DOHH2 (cell line): ENCODE measurements at regions not wholly inside any gene's neighbourhood (a gene's known extent, or its start where the extent isn't known, plus 50 kb on each side); places are given as distances from the start of the nearest gene placed in this dataset.
"Not testable (repeated sequence)": the region's sequence is repeated elsewhere in the genome, so short reads cannot be mapped to it uniquely, and the experiment has no call there.

Experiments
- H3F3A ChIP-seq: fragments of 200-600 bp; sonication (generic), shearing (Covaris generic); 2 replicates; pipeline ENCODE4 v1.6.0; 2016; ENCODE audit warnings: antibody characterized with exemption, mild to moderate bottlenecking; ENCODE audit not compliant: control insufficient read depth, insufficient read depth
- H3K27ac ChIP-seq: fragments of 200-600 bp; sonication (generic); 2 replicates; pipeline ENCODE4 v1.5.1; 2014; ENCODE audit warnings: low read depth, mild to moderate bottlenecking, low read length, moderate library complexity
- H3K27me3 ChIP-seq: fragments of 200-600 bp; sonication (generic); 2 replicates; pipeline ENCODE4 v1.6.1; 2014; ENCODE audit warnings: mild to moderate bottlenecking, low read length, mixed read lengths; ENCODE audit not compliant: control insufficient read depth
- H3K36me3 ChIP-seq: fragments of 200-600 bp; sonication (generic); 2 replicates; pipeline ENCODE4 v1.6.1; 2014; ENCODE audit warnings: mild to moderate bottlenecking, low read length, moderate library complexity, mixed read lengths; ENCODE audit not compliant: control insufficient read depth
- H3K4me1 ChIP-seq: fragments of 200-600 bp; sonication (generic); 2 replicates; pipeline ENCODE4 v1.6.1; 2014; ENCODE audit warnings: mild to moderate bottlenecking, low read length, mixed read lengths; ENCODE audit not compliant: control insufficient read depth
- H3K4me2 ChIP-seq: fragments of 200-600 bp; sonication (generic); 2 replicates; pipeline ENCODE4 v1.6.0; 2014; ENCODE audit warnings: mild to moderate bottlenecking, low read length, moderate library complexity
- H3K4me3 ChIP-seq: fragments of 200-600 bp; sonication (generic); 2 replicates; pipeline ENCODE4 v1.5.1; 2014; ENCODE audit warnings: mild to moderate bottlenecking, low read length, mixed read lengths
- H3K79me2 ChIP-seq: fragments of 200-600 bp; sonication (generic); 2 replicates; pipeline ENCODE4 v1.6.1; 2014; ENCODE audit warnings: mild to moderate bottlenecking, low read length, mixed read lengths; ENCODE audit not compliant: control insufficient read depth
- H3K9me2 ChIP-seq: fragments of 200-600 bp; sonication (generic); replicated peaks from 2 replicates; pipeline ENCODE4 v1.6.1; 2014; ENCODE audit warnings: mild to moderate bottlenecking, low read length, mixed read lengths; ENCODE audit not compliant: control insufficient read depth
- H3K9me3 ChIP-seq: fragments of 200-600 bp; sonication (generic); 2 replicates; pipeline ENCODE4 v1.6.1; 2014; ENCODE audit warnings: antibody characterized with exemption, low read length, mixed read lengths; ENCODE audit not compliant: control insufficient read depth, insufficient read depth
- H4K20me1 ChIP-seq: fragments of 200-600 bp; sonication (generic); 2 replicates; pipeline ENCODE4 v1.6.0; 2014; ENCODE audit warnings: low read depth, mild to moderate bottlenecking, antibody characterized with exemption, low read length, moderate library complexity; ENCODE audit not compliant: control insufficient read depth, insufficient read depth
- CTCF ChIP-seq: fragments of 200-600 bp; sonication (generic); IDR thresholded peaks from one replicate; pipeline ENCODE4 v1.5.1; 2014; ENCODE audit warnings: antibody characterized with exemption, mild to moderate bottlenecking, low read depth, low read length; ENCODE audit not compliant: poor library complexity, severe bottlenecking
- EZH2phosphoT487 ChIP-seq: fragments of 200-600 bp; sonication (generic); IDR thresholded peaks from 2 replicates; pipeline ENCODE4 v1.6.1; 2017; ENCODE audit warnings: borderline replicate concordance, mild to moderate bottlenecking, antibody characterized with exemption, low read length, moderate library complexity, mixed read lengths

GRCh38 chr4:114257501-114257900 lies 278.1 kb upstream of the ARSJ start:
- Histone ChIP-seq H3K36me3 (no peaks in the 10 kb centered on the region), H3K9me3 (no peaks in the 10 kb centered on the region), H4K20me1 (no peaks in the 10 kb centered on the region), H3F3A (no peaks in the 10 kb centered on the region), H3K79me2 (no peaks in the 10 kb centered on the region), H3K27me3 (no peaks in the 10 kb centered on the region), H3K27ac (no peak overlapping the region), H3K4me3 (no peak overlapping the region), H3K4me2 (no peak overlapping the region), H3K4me1 (no peaks in the 10 kb centered on the region), H3K9me2 (no peaks in the 10 kb centered on the region)
- TF ChIP-seq EZH2phosphoT487: no peak
- TF ChIP-seq CTCF: no peak

- H3K27me3 ChIP-seq: not testable (repeated sequence)
Measured at GRCh38 chr4:114262421-114262820, 283.0 kb upstream of the ARSJ start.

GRCh38 chr4:114263233-114263632 lies 283.8 kb upstream of the ARSJ start:
- Histone ChIP-seq H3K4me3 (no peak overlapping the region), H3K9me2 (no peaks in the 10 kb centered on the region), H4K20me1 (no peaks in the 10 kb centered on the region), H3K36me3 (no peaks in the 10 kb centered on the region), H3K27me3 (no peaks in the 10 kb centered on the region), H3K27ac (no peak overlapping the region), H3F3A (no peaks in the 10 kb centered on the region), H3K4me1 (no peaks in the 10 kb centered on the region), H3K9me3 (no peaks in the 10 kb centered on the region), H3K79me2 (no peaks in the 10 kb centered on the region), H3K4me2 (no peak overlapping the region)
- TF ChIP-seq EZH2phosphoT487: no peak

More at GRCh38 chr4:114262421-114262820, 283.0 kb upstream of the ARSJ start:
- H3K79me2 ChIP-seq, H3K27ac ChIP-seq, H3K36me3 ChIP-seq, H3K9me3 ChIP-seq, H3K4me1 ChIP-seq, H3K4me3 ChIP-seq, H3F3A ChIP-seq, H4K20me1 ChIP-seq, H3K9me2 ChIP-seq, H3K4me2 ChIP-seq: not testable (repeated sequence)

- Histone ChIP-seq H3K4me2 (no peak overlapping the region), H3K36me3 (no peaks in the 10 kb centered on the region), H3F3A (no peaks in the 10 kb centered on the region), H3K4me1 (no peaks in the 10 kb centered on the region), H3K9me3 (no peaks in the 10 kb centered on the region), H3K9me2 (no peaks in the 10 kb centered on the region), H3K27me3 (no peaks in the 10 kb centered on the region), H4K20me1 (no peaks in the 10 kb centered on the region), H3K79me2 (no peaks in the 10 kb centered on the region), H3K27ac (no peak overlapping the region), H3K4me3 (no peak overlapping the region)
- no peak for TF ChIP-seq CTCF
- TF ChIP-seq EZH2phosphoT487: no peak
Measured at GRCh38 chr4:114264452-114264851, 285.0 kb upstream of the ARSJ start.
